Body of pancreas (tissue), 4 donors: ENCODE measurements at regions not wholly inside any gene's neighbourhood (a gene's known extent, or its start where the extent isn't known, plus 50 kb on each side); places are given as distances from the start of the nearest gene placed in this dataset.

Experiments
- ATAC-seq: fragments of 150-250 bp; one replicate; pipeline ENCODE4 v1.9.1; 2016
- DNase-seq, 4 donors: peaks; one replicate each; pipeline ENCODE4 v3.0.0-alpha.2; 2019
- H3K27ac ChIP-seq, 4 donors: fragments of 200-600 bp; sonication (generic); 1 replicate in 3 of 4; 2 replicates in 1 of 4; pipeline versions ENCODE4 v1.5.1 to v1.6.1; 2016 to 2019; ENCODE audit warnings: mild to moderate bottlenecking in 1 of 4, mixed read lengths in 1 of 4, moderate library complexity in 1 of 4
- H3K27me3 ChIP-seq, 2 donors: fragments of 200-600 bp; sonication (generic); one replicate each; pipeline ENCODE4 v1.6.0; 2016; ENCODE audit warnings: mild to moderate bottlenecking in 1 of 2
- H3K36me3 ChIP-seq, 2 donors: fragments of 200-600 bp; sonication (generic); replicated peaks in 1 of 2; 2 replicates each; pipeline ENCODE4 v1.5.1; 2016; ENCODE audit warnings: low read depth in 2 of 2; ENCODE audit not compliant: insufficient read depth in 1 of 2
- H3K4me1 ChIP-seq: fragments of 200-600 bp; sonication (generic); one replicate; pipeline ENCODE4 v1.6.0; 2016
- H3K4me3 ChIP-seq, 2 donors: fragments of 200-600 bp; sonication (generic); 1 replicate in 1 of 2; 2 replicates in 1 of 2; pipeline ENCODE4 v1.5.1; 2016 to 2019
- H3K9me3 ChIP-seq, 3 donors: fragments of 200-600 bp; sonication (generic); 1 replicate in 2 of 3; 2 replicates in 1 of 3; pipeline ENCODE4 v1.5.1; 2016
- CTCF ChIP-seq, 7 experiments: fragments of 450-650 bp in 4 of 7; fragments of 200-600 bp in 3 of 7; sonication (generic) in 3 of 7; IDR thresholded peaks; one replicate each; pipeline ENCODE4 v1.5.1; 2016 to 2019; ENCODE audit warnings: antibody characterized with exemption in 7 of 7
- POLR2A ChIP-seq, 3 donors: fragments of 450-650 bp; IDR thresholded peaks; one replicate each; pipeline ENCODE4 v1.6.1; 2016; ENCODE audit warnings: antibody characterized with exemption in 3 of 3, mild to moderate bottlenecking in 2 of 3
- WGBS, 2 donors: methylation state at CpG; one replicate each; pipeline ENCODE4 v1.1.5; 2017; 5-methylcytosine and 5-hydroxymethylcytosine counted together
- intact Hi-C: fragments of 100-400 bp; cut with DNase I; formaldehyde crosslinking; loops from one replicate; pipeline ENCODE4 v1.15.1; 2023

GRCh38 chr2:11058129-11058528 is 97.1 kb upstream of the SLC66A3 start:
- 79% methylated on average over 5 of the region's 5 CpGs for WGBS, 2 donors
- no peak for TF ChIP-seq POLR2A (IDR thresholded peaks at IDR 0.05)
- no peak overlapping the region for H3K4me3 ChIP-seq
- H3K27ac ChIP-seq, result no peak overlapping the region
- peaks cover 0 to 11% (median 0%) of the 10 kb centered on the region in 3 donors for H3K9me3 ChIP-seq
- DNase-seq, result no peak
- no peak for ATAC-seq
- intact Hi-C loops, result no loop called here
- no peaks in the 10 kb centered on the region for H3K36me3 ChIP-seq
- H3K4me1 ChIP-seq, result no peaks in the 10 kb centered on the region
- no peaks in the 10 kb centered on the region for H3K27me3 ChIP-seq

GRCh38 chr2:11060376-11061169 is 94.7 kb upstream of the SLC66A3 start:
- H3K4me3 ChIP-seq, result no peak overlapping the region
- no peaks in the 10 kb centered on the region for H3K36me3 ChIP-seq
- H3K27me3 ChIP-seq, result no peaks in the 10 kb centered on the region
- 83 to 85% methylated on average over 3 of the region's 3 CpGs for WGBS, 2 donors
- H3K9me3 ChIP-seq, result peaks cover 0 to 11% (median 0%) of the 10 kb centered on the region in 3 donors
- H3K4me1 ChIP-seq, result no peaks in the 10 kb centered on the region
- TF ChIP-seq POLR2A (IDR thresholded peaks at IDR 0.05) (no peak), CTCF (IDR thresholded peaks at IDR 0.05) (no peak)
- intact Hi-C loops, result no loop called here
- no peak overlapping the region for H3K27ac ChIP-seq
- ATAC-seq, result no peak
- no peak for DNase-seq

- intact Hi-C loops, result no loop called here
- H3K4me1 ChIP-seq, result no peaks in the 10 kb centered on the region
- DNase-seq (no peak), ATAC-seq (no peak)
- 33 to 43% methylated on average over 9 to 12 of the region's 12 CpGs for WGBS, 2 donors
- no peaks in the 10 kb centered on the region for H3K36me3 ChIP-seq
- no peak overlapping the region for H3K27ac ChIP-seq
- H3K4me3 ChIP-seq, result no peak overlapping the region
- H3K27me3 ChIP-seq, result no peaks in the 10 kb centered on the region
- TF ChIP-seq POLR2A (IDR thresholded peaks at IDR 0.05), result no peak
- TF ChIP-seq CTCF (IDR thresholded peaks at IDR 0.05), result no peak
- peaks cover 0 to 6% (median 0%) of the 10 kb centered on the region in 3 donors for H3K9me3 ChIP-seq
Measured at GRCh38 chr2:11065833-11066485, 89.3 kb upstream of the SLC66A3 start.

- H3K36me3 ChIP-seq, result no peaks in the 10 kb centered on the region
- DNase-seq, result no peak
- no peaks in the 10 kb centered on the region for H3K4me1 ChIP-seq
- no peak for ATAC-seq
- no peaks in the 10 kb centered on the region for H3K27me3 ChIP-seq
- no peak overlapping the region for H3K4me3 ChIP-seq
- 87 to 89% methylated on average over 14 to 22 of the region's 22 CpGs for WGBS, 2 donors
- intact Hi-C loops, result no loop called here
- no peaks in the 10 kb centered on the region for H3K9me3 ChIP-seq
- no peak for TF ChIP-seq CTCF (IDR thresholded peaks at IDR 0.05)
- no peak for TF ChIP-seq POLR2A (IDR thresholded peaks at IDR 0.05)
- H3K27ac ChIP-seq, result no peak overlapping the region
Measured at GRCh38 chr2:11067221-11068078, 87.8 kb upstream of the SLC66A3 start.
